NCI-H345 treated with DMSO at 0.1 percent for 48 hours (cell line): ENCODE measurements at regions not wholly inside any gene's neighbourhood (a gene's known extent, or its start where the extent isn't known, plus 50 kb on each side); places are given as distances from the start of the nearest gene placed in this dataset.
"Not testable (repeated sequence)": the region's sequence is repeated elsewhere in the genome, so short reads cannot be mapped to it uniquely, and the experiment has no call there.

ENCODE experiments used
- DNase-seq: peaks from one replicate; lab custom pipeline; 2025; ENCODE audit not compliant: unreplicated experiment; lab: John Stamatoyannopoulos, UW

DNA sequence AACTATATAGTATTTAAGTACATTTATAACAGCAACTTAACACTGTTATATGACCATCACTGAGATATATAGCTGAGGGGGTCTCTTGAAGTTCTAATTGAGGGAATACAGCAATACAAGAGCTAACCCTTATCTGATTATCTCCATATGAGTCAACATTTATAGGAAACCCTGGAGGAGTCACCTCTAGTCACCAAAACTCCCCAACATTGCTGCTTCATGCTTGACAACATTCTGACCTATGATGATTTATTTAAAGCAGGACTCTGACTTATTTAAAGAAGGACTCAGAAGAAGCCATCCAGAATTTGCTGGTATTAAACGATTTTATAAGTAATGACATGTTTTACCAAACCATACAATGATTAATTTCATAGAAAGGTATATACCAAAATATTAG, 182.6 kb upstream of the NOX3 start:
- no peak for DNase-seq

- DNase-seq: no peak
Observed at GRCh38 chr6:155635416-155635815, 179.8 kb upstream of the NOX3 start.

GRCh38 chr6:155630085-155630484, 174.4 kb upstream of the NOX3 start:
- no peak for DNase-seq

DNA sequence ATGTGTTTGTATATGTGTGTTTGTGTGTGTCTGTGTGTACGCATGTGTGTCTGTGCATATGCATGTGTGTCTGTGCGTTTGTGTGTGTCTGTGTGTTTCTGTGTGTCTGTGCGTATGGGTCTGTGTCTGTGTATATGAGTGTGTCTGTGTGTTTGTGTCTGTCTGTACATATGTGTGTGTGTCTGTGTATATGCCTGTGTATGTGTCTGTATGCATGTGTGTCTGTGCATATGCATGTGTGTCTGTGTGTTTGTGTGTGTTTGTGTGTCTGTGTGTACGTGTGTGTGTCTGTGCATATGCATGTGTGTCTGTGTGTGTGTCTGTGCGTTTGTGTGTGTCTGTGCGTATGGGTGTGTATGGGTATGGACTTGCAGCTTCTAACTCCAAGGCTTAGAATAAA, 174.0 kb upstream of the NOX3 start:
- no peak for DNase-seq

DNA sequence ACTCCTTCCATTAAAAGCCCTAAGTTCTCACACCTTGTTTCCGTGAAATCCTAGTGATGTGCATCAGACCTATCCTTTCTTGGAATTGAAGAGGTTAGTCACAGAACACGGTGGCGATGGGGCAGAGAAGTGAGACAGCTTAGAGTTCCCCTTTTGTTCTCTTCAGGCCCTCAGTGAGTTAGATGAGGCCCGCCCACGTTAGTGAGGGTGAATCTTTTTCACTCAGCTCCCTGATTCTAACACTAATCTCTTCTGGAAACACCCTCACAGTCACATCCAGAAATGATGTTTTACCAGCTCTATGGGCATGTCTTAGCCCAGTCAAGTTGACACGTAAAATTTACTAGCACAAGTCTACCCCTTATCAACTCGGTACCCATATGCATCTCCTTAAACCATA, 172.7 kb upstream of the NOX3 start:
- DNase-seq: no peak

- DNase-seq: not testable (repeated sequence)
Observed at GRCh38 chr6:155627722-155628212, 172.1 kb upstream of the NOX3 start.

- no peak for DNase-seq
Observed at GRCh38 chr6:155623450-155624178, 168.0 kb upstream of the NOX3 start.

- no peak for DNase-seq
Observed at GRCh38 chr6:155614606-155615005, 159.0 kb upstream of the NOX3 start.

GRCh38 chr6:155611742-155612141, 156.1 kb upstream of the NOX3 start:
- no peak for DNase-seq

DNA sequence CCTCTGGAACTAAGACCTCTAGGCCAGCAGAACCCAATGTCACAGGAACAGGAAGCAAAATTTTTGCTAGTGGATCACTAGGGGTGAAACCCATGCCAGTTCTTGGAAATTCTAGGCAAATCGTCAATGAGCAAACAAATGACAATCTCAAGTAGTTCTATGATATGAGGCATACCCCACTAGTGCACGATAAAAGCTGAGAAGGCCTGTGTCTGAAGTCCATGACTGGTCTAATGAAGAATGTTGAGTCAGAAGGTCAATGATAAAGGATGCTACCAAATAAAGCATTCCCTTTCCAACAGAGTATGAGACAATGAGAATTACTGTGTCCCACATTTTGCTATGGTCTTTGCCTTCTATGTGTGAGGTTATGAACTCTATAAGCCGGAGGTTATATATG, 149.4 kb upstream of the NOX3 start:
- no peak for DNase-seq

DNA sequence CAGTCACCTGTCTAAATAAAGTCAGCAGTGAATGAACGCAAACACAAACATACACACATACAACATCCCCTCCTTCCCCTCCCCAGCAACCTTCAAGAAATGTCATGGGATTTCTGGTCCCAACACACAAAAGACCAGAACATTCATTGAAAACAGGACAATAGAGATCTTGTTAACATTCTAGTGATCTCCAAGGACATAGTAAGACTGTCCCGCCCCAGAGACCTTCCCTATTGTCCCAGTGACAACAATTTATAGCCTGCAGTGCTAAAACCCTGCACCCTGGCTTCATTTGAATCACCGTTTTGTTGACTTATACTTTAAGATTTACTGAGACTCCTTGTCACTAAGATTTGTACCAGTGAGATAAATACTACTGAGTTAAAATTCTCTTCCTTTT, 143.9 kb upstream of the NOX3 start:
- no peak for DNase-seq

- DNase-seq: no peak
Observed at GRCh38 chr6:155599160-155599559, 143.5 kb upstream of the NOX3 start.

DNA sequence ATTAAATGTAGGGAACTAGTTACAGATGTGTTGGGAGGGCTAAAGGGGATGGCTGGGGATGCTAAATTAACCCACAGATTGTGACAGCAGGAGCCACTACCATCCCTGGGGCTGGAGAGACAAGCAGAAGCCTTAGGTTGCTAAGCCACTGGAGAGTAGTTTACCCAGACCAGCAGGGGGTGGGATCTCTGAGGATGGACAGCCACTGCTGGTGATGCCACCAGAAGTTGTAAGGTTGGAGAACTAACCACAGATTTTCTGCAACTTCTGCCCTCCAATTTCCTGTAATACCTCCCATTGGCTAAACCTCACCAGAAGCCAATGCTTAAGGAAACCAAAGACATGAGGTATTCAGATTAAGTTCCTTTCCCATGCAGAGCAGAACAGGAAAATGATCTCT, 139.6 kb upstream of the NOX3 start:
- DNase-seq: no peak

DNA sequence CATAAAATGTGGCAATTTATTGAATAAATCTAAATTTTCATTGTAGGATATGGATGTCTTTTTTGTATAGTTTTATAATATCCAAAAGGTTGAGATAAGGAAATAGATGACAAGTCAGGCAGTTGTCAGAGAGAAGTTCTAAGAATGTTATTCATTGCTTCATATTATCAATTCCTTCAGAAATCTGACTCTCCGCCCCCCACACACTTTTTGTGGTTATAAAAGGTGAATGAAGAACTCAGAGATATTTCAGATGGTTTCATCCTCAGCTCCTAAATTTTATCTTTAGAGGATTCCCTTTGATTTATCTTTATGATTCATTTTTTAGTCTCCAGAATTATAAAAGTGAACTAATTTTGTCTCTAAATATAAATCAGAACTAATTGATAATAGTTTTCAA, 136.1 kb upstream of the NOX3 start:
- DNase-seq: no peak

GRCh38 chr6:155589190-155589589, 133.6 kb upstream of the NOX3 start:
- no peak for DNase-seq

GRCh38 chr6:155587817-155588216, 132.2 kb upstream of the NOX3 start:
- DNase-seq: no peak

- no peak for DNase-seq
Observed at GRCh38 chr6:155586090-155586489, 130.5 kb upstream of the NOX3 start.

DNA sequence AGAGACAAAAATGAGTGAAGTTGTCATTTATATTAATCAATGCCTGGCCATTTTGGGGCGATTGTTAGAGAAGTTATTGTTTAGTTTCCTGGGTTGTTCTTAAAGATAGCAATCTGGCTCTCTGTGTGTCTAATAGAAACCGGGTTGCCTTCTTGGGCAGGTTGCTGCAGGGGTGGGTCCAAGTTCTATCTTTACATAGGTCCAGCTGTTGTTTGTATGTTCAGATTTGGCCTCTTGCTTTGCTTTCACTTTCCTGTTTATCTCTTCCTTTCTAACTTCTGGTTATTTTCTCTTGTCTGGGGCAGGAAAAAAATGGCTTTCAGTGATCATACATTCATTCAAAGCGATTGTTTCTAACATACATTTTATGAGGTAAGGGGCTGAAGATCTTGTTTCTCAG, 128.4 kb upstream of the NOX3 start:
- DNase-seq: no peak

DNA sequence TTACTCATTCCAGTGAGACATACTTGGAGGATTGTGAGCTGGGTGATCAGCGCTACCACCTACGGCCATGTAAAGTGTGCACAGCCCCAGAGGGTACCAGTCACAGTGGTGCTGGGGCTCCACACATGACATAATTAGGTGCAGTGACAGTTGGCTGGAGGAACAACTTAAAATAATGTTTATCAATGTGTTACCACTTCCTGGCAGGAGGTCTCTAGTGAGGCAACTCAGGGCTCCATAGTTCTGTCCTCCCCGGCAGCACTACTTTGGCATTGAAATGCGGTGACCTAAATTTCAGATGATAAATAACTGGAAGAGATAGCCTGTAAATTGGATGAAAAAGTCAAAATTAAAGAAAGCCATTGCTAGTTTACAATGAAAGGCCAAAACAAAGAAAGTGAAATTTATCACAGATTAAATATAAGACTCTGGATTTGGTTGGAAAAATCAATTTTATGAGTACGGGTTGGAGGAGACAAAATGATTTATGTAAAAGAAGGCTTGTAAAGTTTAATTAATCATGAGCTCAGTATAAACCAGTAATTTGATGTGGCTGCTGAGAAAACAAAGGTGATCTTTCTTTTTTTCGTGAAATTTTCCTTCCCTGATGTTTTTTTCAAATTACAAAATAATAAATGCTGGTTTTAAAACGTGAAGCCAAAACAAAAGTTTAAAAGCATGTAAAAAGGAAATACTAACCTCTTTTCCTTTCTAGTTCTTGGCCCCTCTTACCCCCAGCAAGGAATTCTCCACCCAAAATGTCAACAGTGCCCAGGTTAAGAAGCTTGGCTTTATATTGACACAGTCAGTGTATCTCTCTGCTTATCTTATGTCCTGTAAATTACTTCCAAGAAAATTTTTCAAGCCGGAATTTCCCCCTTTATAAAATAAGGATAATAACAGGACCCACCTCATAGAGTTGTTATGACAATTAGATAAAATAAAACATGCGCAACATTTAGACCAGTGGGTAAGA, 126.7 kb upstream of the NOX3 start:
- DNase-seq: no peak

GRCh38 chr6:155580904-155581303, 125.3 kb upstream of the NOX3 start:
- no peak for DNase-seq

DNA sequence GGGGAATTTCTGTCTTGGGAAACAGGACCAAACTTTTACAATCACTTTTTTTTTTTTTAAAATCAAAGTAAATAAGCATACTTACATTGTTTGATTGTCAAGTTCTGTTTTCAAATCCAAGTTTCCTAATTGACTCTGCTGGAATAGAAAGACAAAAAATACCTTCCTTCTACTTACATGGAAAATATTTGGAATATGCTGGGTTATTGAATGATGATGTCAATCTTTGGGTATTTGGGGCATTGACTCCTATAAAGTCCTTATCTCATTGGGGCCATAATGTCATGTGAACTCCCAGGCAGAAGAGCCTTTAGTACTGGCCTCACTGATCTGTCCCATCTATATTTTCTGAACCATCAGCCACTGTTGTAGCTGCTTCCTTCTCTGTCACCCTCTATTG, 122.6 kb upstream of the NOX3 start:
- no peak for DNase-seq

DNA sequence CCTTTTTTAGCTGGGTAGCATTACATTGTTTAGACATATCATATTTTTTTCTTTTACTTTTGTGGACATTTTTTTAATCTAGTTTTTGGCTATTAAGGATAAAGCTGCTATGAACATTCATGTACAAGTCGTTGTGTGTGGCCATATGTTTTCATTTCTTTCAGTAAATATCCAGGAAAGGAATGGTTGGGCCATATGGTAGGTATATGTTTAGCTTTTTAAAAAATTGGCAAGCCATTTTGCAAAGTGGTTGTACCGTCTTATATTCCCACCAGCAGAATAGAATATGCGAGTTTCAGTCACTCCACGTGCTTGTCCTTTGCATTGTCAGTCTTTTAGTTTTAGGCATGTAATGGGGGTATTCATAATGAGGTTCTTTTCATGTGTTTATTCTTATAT, 106.3 kb upstream of the NOX3 start:
- DNase-seq: no peak
